ENCODE measurements at regions not wholly inside any gene's neighbourhood (a gene's known extent, or its start where the extent isn't known, plus 50 kb on each side); places are given as distances from the start of the nearest gene placed in this dataset.

DNA sequence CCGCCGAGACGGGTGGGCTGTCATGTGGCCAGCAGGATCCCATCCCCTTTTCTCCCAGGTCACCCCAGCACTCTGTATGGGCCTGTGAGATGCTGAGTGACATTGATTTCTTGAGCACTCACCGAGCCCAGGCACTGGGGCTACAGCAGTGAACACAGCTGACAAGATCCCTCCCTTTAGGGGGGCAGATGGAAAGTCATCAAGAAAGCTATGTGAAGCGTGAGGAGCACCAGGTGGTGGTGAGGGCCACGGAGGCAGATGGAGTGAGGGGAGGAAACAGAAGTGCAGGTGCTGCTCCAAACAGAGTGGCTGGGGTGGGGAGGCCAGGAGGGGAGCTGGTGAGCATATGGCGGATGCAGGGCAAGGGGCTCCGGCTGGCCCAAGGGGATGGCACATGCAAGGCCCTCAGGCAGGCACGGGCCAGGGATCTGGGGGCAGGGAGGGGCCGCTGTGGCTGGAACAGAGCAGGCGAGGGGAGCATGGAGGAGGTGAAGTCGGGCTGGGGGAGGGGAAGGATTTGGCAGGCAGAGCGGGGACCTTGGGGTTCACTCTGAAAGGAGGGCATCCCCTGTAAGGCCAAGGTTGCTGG is 184.0 kb downstream of the BMP7 start:
- DNase-seq (ENCODE audit: low read depth): no peak

DNA sequence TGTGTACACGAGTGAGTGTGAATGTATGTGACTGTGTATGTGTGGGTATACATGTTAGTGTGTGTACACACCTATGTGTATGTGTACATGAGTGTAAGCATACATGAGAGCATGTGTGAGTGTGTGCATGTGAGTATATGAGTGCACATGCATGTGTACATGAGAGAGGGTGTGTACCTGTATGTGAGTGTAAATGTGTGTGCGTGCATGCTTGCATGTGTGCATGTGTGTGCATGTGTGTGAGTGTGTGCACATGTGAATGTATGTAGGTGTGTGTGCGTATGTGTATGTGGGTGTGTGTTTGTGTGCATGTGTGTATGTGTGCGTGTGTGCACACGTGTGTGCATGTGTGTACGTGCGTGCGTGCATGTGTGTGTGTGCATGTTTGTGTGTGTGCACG is 183.4 kb downstream of the BMP7 start:
- DNase-seq (ENCODE audit: low read depth): no peak

DNA sequence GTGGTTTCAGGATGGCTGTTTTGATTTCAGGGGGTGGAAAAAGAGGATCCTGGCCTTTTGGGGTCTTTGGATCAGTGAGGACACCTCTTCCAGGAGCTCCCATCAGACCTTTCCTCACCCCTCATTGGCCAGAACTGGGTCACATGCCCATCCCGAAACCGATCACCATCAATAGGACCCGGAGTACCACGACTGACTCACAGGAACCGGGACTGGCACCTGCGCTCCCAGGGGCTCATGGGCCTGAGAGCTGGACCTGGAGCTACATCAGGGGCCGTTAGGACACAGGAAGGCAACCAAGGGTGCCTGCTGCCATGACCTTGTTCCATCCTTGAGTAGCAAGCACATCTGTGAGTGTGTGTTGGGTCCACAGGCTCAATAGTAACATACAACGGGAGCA is 180.4 kb downstream of the BMP7 start:
- DNase-seq (ENCODE audit: low read depth): no peak

DNA sequence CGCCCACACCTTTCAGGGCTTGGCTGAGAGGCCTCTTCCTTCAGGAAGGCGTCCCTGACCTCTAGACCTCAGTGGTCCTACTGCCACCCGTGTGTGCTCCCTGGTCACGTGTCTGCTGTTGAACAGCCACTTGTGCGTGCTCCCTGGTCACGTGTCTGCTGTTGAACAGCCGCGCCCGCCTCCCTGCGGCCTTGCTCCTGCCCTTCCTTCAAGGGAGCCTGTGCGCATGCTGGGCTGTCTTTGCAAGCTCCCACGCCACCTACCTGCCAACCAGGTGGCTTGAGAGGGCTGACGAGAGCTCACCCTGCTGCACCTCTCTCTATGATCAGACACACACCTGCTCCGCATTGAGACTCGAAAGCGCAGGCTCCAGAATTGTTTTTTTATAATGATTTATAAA is 179.3 kb downstream of the BMP7 start:
- DNase-seq (ENCODE audit: low read depth): no peak

DNA sequence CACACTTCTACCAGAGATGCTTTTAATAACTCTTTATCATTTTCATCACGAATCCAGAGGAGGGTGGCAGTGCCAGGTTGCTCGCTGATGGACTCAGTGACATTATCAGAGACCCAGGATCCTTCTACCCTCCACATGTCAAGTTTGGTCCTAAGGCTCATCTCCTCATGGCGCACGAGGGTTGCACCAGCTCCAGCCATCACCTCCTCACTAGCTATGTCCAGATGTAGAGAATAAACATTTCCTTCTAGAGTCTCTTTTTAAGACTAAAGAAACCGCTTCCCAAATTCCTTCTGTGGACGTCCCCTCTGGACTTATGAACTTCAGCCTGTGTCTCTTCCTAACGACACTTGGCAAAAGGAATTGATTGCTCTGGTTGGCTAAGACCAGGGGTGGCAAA is 178.7 kb downstream of the BMP7 start:
- no peak for DNase-seq (ENCODE audit: low read depth)

DNA sequence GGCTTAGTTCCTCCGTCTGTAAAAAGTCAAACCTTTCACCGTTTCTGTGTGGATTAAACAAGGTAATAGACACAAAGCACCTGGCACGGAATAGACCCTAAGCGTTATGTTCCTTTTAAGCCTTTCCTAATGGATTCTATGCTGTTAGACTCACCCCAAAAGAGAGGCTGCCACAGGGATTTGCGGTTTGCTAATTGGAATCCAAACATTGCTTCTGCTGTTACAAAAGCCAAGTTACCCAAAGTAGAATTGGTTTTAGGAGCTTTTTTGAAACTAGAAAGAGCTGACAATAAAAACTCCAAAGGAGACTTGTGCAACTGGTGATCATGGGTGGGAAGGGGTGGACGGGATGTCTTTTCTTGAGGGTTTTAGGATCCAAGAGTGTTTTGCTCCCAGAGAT is 178.0 kb downstream of the BMP7 start:
- no peak for DNase-seq (ENCODE audit: low read depth)

DNA sequence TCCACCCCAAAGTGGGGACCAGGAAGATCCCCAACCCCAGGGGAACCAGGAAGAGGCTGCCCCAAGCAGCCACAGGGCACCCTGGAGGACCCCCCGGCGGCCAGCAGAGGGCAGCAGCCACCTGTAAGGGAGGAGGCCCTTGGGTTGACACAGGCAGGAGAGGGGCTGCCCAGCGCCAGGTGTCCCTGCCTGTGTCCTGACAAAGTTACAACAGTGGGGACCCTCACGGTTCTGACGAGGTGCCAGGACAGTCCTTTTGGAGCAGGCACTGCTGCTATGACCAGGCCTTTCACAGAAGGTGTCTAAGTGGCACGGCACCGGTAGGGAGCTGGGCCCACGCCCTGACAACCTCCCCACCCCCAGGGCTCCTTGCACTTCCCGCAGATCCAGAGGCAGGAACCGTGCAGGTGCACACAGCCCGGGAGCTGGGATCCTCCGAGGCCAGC is 176.7 kb downstream of the BMP7 start:
- peak; percentile 66 for DNase-seq (ENCODE audit: low read depth)

DNA sequence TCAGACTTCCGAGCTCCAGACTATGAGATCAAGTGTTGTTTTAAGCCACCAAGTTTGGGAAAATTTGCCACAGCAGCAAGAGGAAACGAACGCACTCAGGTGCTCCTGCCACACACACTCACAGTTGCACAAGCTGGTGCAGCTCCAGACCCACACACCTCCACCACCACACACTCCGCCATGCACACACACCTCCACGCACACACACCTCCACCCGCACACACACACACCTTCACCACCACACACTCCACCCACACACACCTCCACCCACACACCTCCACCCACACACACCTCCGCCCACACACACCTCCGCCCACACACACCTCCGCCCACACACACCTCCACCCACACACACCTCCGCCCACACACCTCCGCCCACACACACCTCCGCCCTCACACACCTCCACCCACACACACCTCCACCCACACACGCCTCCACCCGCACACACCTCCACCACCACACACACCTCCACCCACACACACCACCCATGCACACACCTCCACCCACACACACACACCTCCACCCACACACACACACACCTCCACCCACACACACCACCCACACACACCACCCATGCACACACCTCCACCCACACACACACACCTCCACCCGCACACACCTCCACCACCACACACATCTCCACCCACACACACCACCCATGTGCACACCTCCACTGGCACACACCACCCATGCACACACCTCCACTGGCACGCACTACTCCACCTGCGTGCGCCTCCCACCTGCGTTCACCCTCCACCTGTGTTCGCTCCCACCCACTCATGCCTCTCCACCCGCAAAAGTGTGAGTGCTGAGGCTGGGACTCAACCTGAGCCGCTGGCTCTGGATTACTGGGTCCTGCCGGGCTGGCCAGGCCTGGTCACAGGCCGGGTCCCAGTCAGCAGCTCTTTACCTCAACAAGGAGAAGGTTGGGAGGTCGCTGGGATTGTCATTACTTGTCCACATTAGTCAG is 175.6 kb downstream of the BMP7 start:
- DNase-seq (ENCODE audit: low read depth): no peak

DNA sequence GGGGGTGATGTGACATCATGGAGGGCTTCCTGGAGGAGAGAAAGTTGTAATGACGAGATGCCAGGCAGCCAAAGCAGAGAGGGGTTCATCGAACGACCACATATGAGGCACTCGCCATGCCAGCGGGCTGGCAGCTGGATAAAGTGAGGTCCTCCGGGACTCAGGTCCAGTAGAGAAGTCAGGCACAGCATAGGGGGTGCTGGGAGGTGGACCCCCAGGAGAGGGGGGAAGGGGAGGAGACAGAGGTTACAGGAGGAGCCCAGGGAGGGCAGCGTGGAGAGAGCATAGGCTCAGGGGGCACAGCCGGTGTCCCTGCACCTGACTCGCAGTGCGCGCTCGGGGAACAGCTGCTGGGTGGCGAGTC is 174.7 kb downstream of the BMP7 start:
- no peak for DNase-seq (ENCODE audit: low read depth)

DNA sequence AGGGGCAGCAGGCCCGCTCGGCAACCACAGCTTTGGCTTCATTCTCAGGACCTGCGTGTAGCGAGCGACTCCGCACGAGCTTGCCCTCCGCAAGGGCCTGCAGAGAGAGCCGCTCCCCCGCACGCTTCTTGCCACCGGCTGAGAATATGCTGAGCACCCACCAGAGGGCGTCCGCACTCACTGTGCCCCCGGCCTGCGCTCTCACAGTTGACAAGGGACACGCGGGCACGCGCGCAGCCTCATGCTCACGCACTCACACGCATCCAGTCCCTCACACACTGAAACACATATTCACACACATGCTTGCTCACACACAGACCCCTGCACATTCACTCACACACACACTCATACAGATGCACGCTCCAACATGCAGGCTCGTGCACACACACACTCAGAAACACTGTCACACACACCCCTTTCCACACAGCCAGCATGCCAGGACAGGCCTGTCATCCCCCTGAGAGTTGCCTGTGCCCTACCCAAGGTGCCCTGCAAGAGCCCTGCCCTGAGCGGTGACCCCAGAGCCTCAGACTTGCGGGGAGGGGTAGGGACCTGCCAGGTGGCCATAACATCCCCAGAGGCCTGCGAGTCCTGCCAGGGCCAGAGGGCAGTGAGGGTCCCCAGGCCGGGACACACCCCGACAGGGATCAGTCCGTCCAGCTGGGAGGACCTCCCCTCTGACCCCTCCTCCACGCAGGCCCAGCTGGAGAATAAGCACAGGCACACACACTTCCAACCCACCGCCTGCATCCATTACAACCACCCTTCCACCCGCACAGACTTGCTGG is 174.1 kb downstream of the BMP7 start:
- peak; percentile 72 for DNase-seq (ENCODE audit: low read depth)

DNA sequence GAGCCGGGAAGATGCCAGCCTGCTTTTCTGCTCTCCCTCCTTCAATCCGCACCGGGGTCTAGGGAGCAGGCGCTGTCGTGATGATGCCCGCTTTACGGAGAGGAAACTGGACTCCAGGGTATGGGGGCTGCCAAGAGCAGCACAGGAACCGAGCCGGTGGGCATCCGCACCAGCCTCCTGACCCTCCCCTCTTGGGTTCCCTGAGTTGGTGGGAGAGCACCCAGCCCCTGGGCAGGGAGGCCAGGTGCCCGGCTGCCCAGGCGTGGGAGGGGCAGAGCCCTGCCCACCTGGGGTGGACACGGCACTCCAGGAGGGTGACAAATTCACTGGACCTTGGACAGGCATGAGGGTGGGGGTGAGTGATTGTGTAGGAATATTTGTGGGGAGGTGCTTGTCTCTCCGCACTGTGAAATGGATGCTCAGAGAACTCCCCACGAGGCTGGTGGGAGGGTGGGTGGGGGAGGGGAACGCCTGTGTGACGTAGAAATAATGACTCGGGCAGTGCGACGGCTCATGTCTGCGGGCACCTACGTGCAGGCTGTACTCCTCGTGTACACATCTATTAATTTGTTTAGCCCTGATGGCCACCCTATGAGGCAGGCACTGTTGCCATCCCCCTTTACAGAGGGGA is 173.4 kb downstream of the BMP7 start:
- no peak for DNase-seq (ENCODE audit: low read depth)

DNA sequence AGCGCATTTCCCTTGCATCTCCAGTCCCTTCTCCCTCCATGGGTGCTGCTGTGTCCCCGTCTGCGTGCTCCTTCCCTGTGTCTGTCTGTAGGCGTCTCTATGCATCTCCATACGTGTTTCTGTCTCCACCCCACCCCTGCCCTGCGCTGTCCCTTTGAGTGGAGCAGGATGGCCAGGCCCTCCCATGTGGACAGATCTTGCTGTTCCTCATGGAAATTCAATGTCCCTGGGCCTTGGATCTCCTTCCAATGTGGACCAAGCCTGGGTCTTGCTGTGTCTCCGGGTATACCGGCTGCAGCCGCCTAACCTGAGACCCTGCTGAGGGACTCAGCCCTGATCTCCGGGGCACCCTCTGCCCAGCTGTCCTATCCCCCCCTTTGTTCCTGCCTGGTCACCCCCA is 172.7 kb downstream of the BMP7 start:
- DNase-seq (ENCODE audit: low read depth): no peak

DNA sequence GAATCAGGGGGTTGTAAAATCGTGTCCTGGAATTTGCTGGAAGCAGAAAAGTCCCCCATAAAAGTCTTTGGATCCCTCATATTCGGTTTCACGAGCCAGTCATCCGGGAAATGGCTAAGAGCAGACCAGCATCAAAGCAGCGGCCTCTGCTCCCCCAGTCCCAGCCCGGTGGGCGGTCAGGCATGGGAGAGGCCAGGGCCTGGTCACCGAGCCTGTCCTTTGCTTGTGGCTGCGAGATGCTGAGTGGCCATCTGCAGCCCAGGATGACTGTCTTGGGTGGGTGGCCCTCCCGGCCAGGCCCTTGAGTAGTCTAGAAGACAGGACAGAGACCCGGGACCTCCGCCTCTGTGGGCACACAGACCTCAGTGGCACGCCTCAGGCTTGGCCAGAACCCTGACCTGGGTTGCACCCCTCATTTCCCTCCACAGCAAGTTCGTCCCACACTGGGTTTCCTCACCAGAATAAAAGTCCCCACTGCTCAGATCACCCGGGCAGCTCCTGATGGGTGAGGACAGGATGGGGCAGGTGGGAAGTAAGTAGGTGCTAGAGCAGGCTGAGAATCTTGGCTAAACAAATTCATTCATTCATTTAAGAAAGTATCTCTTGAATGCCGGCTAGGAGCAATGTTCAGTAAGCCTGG is 172.1 kb downstream of the BMP7 start:
- no peak for DNase-seq (ENCODE audit: low read depth)

DNA sequence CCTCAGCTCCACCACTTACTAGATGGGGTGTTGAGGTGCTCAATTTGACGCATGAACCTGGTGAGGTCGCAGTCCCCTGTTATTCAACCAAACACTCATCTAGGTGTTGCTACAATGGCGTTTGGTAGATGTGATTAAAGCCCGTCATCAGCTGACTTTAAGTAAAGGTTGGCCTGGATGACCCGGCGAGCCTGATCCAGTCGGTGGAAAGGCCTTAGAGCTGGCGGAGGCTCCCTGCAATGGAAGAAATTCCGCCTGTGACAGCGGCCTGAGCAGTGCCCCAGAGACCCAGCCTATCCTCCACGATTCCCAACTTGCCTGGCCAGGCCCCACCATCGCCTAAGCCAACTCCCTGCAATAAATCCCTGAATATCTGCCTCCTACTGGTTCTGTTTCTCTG is 171.4 kb downstream of the BMP7 start:
- DNase-seq (ENCODE audit: low read depth): no peak

DNA sequence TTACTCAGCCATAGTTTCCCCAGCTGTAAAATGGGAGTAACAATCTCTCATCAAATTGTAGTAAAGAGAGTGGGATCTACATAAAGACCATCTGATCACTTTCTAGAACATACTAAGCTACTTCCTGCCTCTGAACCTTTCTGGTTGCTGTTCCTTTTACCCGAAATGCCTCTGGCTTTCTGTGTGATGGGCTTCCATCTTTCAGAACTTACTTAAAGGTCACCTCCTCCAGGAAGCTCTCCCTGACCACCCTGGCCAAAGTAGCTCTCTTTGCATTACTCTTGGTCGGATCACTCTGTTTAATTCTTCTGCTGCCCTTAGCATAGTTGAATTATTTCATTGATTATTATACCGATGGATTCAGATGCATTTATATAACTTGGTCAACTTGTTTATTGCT is 171.0 kb downstream of the BMP7 start:
- DNase-seq (ENCODE audit: low read depth): no peak

DNA sequence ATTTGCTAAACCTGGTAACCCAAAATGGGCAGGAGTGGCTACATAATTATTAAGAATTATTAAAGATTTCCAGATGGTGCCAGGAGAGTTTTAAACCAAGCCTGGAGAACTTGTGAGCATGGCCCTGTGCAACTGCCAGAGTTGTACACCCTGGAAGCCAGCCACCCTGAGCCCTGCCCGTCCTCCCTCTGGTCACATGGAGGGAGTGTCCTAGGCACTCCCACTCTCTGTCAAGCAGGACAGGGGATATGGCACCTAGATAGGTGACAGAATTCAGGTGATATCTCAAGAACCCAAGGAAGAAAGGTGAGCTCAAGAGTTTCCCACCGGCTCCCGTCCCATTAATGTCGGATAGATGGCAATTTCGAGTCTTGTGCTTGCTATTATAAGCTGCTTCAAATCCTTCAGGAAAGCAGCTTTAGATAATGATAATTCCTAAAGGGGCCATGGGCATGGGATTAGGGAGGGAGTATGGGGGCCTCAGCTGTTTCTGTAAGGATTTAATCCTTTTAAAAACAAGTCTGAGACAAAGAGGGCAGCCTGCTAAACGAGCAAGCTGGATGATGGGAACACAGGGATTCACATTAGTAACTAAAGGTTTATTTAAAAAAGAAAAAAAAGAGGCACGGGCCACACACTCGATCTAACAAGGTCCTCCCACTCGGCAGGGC is 169.1 kb downstream of the BMP7 start:
- no peak for DNase-seq (ENCODE audit: low read depth)

DNA sequence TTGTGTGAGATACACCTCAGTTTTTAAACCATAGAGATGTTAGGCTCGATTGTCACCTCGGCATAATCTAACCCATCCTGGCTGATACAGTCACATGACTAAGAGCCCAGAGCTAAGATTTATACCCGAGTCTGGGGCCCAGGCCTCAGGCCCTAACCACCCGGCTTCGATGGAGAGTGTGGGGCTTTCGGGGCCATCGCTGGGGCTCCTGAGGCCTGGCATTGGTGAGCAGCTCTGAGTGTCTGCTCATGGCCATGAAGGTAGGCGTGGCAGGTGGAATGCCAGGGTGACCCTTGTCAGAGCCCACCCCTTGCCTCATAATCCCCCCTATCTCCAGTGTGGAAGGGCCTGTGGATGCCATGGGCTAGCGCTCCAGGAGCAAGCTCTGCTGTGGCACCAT is 164.3 kb downstream of the BMP7 start:
- no peak for DNase-seq (ENCODE audit: low read depth)

DNA sequence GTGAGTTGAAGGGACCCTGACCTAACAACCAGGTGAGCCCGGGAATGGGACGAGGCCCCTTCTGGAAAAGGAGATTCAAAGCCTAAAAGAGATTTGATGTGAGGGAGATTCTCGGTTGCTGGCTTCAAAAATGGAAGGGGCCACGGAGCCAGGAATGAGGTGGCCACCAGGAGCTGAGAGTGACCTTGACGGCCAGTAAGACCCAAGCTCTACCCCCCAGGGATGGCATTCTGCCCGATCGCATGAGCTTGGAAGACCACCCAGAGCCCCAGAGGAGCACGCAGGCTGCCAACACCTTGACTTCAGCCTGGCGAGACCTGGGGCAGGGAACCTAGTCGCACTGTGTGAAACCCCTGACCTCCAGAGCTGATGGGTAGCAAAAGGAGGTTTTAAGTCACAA is 163.9 kb downstream of the BMP7 start:
- DNase-seq (ENCODE audit: low read depth): no peak

DNA sequence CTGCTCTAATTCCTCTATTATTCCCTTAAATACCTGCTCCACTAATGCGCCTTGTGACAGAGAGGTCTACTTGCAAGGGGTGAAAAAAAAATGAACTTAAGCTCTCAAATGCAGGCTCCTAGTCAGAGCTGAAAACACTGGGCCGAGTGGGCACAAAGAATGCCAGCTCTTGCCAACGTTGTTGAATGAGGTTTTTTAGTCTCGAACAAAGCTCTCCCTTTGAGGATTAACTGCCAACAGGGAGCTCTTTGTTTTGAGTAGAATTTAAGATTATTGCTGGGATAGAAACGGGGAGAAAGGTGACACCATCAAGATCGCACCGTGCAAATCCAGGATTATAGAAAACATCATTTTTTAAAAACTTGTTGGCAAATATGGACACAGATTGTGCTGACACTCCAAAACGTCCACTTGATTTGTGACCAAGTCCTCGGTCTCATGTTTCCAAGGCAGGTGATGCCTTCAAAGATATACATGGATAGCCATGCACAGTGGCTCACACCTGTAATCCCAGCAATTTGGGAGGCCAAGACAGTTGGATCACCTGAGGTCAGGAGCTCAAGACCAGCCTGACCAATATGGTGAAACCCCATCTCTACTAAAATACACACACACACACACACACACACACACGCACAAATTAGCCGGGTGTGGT is 163.2 kb downstream of the BMP7 start:
- DNase-seq (ENCODE audit: low read depth): no peak

DNA sequence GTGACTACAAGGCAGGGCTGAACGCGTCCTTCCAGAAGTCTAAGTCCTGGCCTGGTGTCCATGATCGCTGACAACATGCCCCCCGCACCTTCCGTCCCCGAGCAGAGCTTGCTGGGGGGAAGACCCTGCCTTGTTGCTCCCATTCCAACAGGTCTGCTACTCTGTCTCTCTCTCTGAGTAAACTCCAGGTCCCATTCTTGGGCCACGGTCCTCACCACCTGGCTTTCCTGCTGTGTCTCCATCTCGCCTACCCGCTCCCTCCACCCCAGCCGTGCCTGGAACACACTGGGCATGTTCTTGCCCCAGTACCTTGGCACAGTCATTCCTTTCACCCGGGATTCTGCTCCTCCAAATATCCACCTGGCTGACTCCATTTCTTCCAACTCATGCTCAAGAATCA is 162.3 kb downstream of the BMP7 start:
- DNase-seq (ENCODE audit: low read depth): no peak

DNA sequence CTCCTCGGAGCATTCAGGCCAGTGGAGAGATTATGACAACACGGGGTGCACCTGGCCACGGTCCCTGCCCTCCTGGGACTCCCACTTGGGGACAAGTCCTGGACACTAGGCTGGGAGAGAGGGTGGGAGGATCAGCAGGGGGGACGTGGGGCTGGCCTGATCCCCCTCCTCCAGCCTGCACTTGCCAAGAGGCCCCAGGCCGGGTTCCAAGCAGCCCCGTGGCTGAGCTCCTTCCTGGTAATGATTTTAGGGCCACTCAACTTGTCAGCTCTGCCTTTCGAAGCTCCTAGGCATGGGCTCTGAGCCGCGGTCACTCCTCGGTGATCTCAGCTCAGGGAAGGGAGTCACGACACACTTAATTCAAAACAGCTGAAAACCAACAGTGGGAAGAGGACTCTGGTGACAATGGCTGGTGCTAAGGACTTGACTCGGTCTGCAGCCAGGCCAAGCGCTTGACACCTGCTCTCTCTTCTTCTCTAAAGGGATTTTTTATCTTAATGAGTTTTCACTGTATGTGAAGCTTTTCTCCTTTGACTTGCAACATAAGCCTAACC is 161.7 kb downstream of the BMP7 start:
- DNase-seq (ENCODE audit: low read depth): no peak
